ENCODE measurements at regions not wholly inside any gene's neighbourhood (a gene's known extent, or its start where the extent isn't known, plus 50 kb on each side); places are given as distances from the start of the nearest gene placed in this dataset.

- no peak for DNase-seq (ENCODE audit: low spot score)
Observed at GRCh38 chr14:44149597-44149996, 357.5 kb downstream of the FSCB start.

- DNase-seq (ENCODE audit: low spot score) = no peak
Observed at GRCh38 chr14:44142006-44142405, 365.1 kb downstream of the FSCB start.

GRCh38 chr14:44135972-44136371 is 371.1 kb downstream of the FSCB start:
- no peak for DNase-seq (ENCODE audit: low spot score)

GRCh38 chr14:44131861-44132260 is 375.2 kb downstream of the FSCB start:
- DNase-seq (ENCODE audit: low spot score) = no peak

- DNase-seq (ENCODE audit: low spot score) = no peak
Observed at GRCh38 chr14:44113769-44114730, 393.0 kb downstream of the FSCB start.

- DNase-seq (ENCODE audit: low spot score) = no peak
Observed at GRCh38 chr14:44112774-44113460, 394.2 kb downstream of the FSCB start.

GRCh38 chr14:44109036-44109435 is 398.0 kb downstream of the FSCB start:
- no peak for DNase-seq (ENCODE audit: low spot score)

GRCh38 chr14:44108601-44109000 is 398.5 kb downstream of the FSCB start:
- DNase-seq (ENCODE audit: low spot score) = no peak

- DNase-seq (ENCODE audit: low spot score) = no peak
Observed at GRCh38 chr14:44107156-44107555, 399.9 kb downstream of the FSCB start.

- no peak for DNase-seq (ENCODE audit: low spot score)
Observed at GRCh38 chr14:44099743-44100488, 407.2 kb downstream of the FSCB start.

- DNase-seq (ENCODE audit: low spot score) = no peak
Observed at GRCh38 chr14:44081146-44081545, 425.9 kb downstream of the FSCB start.

GRCh38 chr14:44070046-44070445 is 437.0 kb downstream of the FSCB start:
- no peak for DNase-seq (ENCODE audit: low spot score)

GRCh38 chr14:44053422-44053821 is 453.7 kb downstream of the FSCB start:
- DNase-seq (ENCODE audit: low spot score) = no peak

- no peak for DNase-seq (ENCODE audit: low spot score)
Observed at GRCh38 chr14:44041700-44042099, 465.4 kb downstream of the FSCB start.

- DNase-seq (ENCODE audit: low spot score) = no peak
Observed at GRCh38 chr14:44040561-44040960, 466.5 kb downstream of the FSCB start.

- no peak for DNase-seq (ENCODE audit: low spot score)
Observed at GRCh38 chr14:44036248-44036647, 470.8 kb downstream of the FSCB start.

- no peak for DNase-seq (ENCODE audit: low spot score)
Observed at GRCh38 chr14:44035707-44036106, 471.4 kb downstream of the FSCB start.

- DNase-seq (ENCODE audit: low spot score) = no peak
Observed at GRCh38 chr14:44030831-44031383, 476.2 kb downstream of the FSCB start.

- DNase-seq (ENCODE audit: low spot score) = no peak
Observed at GRCh38 chr14:44029933-44030332, 477.1 kb downstream of the FSCB start.

GRCh38 chr14:44027397-44027796 is 479.7 kb downstream of the FSCB start:
- no peak for DNase-seq (ENCODE audit: low spot score)

- DNase-seq (ENCODE audit: low spot score) = no peak
Observed at GRCh38 chr14:44010595-44010994, 496.5 kb downstream of the FSCB start.

- DNase-seq (ENCODE audit: low spot score) = no peak
Observed at GRCh38 chr14:44010071-44010470, 497.0 kb downstream of the FSCB start.
